ENCODE measurements at regions not wholly inside any gene's neighbourhood (a gene's known extent, or its start where the extent isn't known, plus 50 kb on each side); places are given as distances from the start of the nearest gene placed in this dataset.

DNA sequence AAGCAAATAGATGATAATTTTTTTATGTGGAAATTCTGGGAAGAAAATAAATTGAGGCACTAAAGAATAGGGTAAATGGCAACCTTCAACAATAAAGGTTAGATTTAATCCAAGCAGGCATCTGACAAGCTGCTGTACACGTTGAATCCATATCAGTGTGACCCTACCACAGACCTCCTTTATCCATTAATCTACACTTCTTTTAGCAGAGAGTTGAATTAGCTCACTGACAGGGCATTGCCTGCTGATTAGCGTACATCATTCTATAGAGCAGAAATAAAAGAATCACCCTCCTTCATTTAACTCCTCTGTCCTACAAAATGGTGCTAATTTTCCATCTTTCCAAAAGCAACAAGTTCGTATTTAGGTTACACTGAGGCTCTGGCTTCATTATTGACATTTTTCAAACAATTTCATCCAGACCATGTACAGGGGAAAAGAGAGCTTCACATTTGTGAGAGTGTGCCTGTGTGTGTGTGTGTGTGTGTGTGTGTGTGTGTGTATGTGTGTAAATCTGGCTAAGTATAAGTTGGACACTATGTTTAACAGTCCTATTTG is 356.0 kb downstream of the TFEC start:
- TF ChIP-seq, protein P1, sequence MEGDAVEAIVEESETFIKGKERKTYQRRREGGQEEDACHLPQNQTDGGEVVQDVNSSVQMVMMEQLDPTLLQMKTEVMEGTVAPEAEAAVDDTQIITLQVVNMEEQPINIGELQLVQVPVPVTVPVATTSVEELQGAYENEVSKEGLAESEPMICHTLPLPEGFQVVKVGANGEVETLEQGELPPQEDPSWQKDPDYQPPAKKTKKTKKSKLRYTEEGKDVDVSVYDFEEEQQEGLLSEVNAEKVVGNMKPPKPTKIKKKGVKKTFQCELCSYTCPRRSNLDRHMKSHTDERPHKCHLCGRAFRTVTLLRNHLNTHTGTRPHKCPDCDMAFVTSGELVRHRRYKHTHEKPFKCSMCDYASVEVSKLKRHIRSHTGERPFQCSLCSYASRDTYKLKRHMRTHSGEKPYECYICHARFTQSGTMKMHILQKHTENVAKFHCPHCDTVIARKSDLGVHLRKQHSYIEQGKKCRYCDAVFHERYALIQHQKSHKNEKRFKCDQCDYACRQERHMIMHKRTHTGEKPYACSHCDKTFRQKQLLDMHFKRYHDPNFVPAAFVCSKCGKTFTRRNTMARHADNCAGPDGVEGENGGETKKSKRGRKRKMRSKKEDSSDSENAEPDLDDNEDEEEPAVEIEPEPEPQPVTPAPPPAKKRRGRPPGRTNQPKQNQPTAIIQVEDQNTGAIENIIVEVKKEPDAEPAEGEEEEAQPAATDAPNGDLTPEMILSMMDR (conservative IDR thresholded peaks at IDR 0.05; ENCODE audit: low read length) = no peak
- no peak for TF ChIP-seq EZH2phosphoT487 (IDR thresholded peaks at IDR 0.05; ENCODE audit: borderline replicate concordance, low read depth, low read length)
